ENCODE measurements at regions not wholly inside any gene's neighbourhood (a gene's known extent, or its start where the extent isn't known, plus 50 kb on each side); places are given as distances from the start of the nearest gene placed in this dataset.

GRCh38 chr2:64391940-64392339, 62.0 kb upstream of the LGALSL start:
- no peak for TF ChIP-seq CTCF (IDR thresholded peaks at IDR 0.05)
- no peak for TF ChIP-seq POLR2A (IDR thresholded peaks at IDR 0.05)
